ENCODE measurements at regions not wholly inside any gene's neighbourhood (a gene's known extent, or its start where the extent isn't known, plus 50 kb on each side); places are given as distances from the start of the nearest gene placed in this dataset.

DNA sequence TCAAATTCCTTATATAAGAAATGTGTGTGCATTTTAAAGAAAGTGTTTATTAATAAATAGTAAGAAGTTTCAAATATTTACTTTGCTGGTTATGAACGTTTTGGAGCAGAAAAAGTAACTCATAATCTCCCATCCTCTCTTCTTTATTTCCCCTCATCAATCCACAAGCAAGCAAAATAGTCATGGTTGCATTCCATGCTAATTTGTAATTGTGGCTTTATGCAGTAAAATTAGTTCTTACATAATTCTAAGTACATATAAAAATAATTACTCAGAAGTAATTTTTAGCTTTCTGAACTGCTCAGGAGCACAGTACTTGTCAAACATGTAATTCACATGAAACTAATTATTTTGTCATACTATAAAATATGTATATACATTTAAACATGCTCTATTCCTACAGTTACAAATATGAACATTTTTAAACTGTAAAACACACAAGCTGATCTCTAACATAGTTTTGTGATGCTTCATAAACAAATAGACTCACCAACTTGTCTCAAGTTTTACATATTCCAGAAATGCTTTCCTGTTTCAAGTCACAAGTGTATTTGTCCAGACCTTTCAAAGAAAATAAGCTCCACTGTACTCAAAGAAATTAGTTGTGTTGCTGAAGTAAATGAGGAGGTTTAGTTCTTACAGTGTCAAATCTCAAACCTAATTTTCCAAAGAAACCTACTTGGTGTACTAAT is 218.9 kb downstream of the PABPC4L start:
- Mint-ChIP-seq H3K27me3 (ENCODE audit: low read depth) (no peaks in the 10 kb centered on the region), H3K4me3 (no peak overlapping the region)
- no peak for ATAC-seq

GRCh38 chr4:133981327-133981726 is 220.3 kb downstream of the PABPC4L start:
- Mint-ChIP-seq H3K9me3 (peaks cover 11% of the 10 kb centered on the region), H3K4me3 (no peak overlapping the region), H3K36me3 (ENCODE audit: insufficient read depth) (no peaks in the 10 kb centered on the region), H3K4me1 (ENCODE audit: low read depth) (no peaks in the 10 kb centered on the region), H3K27me3 (ENCODE audit: low read depth) (no peaks in the 10 kb centered on the region)
- no peak for ATAC-seq
- DNase-seq: no peak

More for the DNA sequence above, 218.9 kb downstream of the PABPC4L start:
- H3K9me3 Mint-ChIP-seq: peaks cover 3% of the 10 kb centered on the region
- H3K36me3 Mint-ChIP-seq (ENCODE audit: insufficient read depth): no peaks in the 10 kb centered on the region
- no peaks in the 10 kb centered on the region for H3K4me1 Mint-ChIP-seq (ENCODE audit: low read depth)
- no peak for DNase-seq

GRCh38 chr4:133972586-133972985 is 229.0 kb downstream of the PABPC4L start:
- no peaks in the 10 kb centered on the region for H3K27me3 Mint-ChIP-seq (ENCODE audit: low read depth)
- no peaks in the 10 kb centered on the region for H3K4me1 Mint-ChIP-seq (ENCODE audit: low read depth)
- H3K36me3 Mint-ChIP-seq (ENCODE audit: insufficient read depth): no peaks in the 10 kb centered on the region
- DNase-seq (no peak), ATAC-seq (no peak)
- H3K4me3 Mint-ChIP-seq: no peak overlapping the region
- peaks cover 17% of the 10 kb centered on the region for H3K9me3 Mint-ChIP-seq

GRCh38 chr4:133969202-133969848 is 232.3 kb downstream of the PABPC4L start:
- H3K4me1 Mint-ChIP-seq (ENCODE audit: low read depth): no peaks in the 10 kb centered on the region
- peaks cover 28% of the 10 kb centered on the region for H3K9me3 Mint-ChIP-seq
- no peaks in the 10 kb centered on the region for H3K27me3 Mint-ChIP-seq (ENCODE audit: low read depth)
- H3K36me3 Mint-ChIP-seq (ENCODE audit: insufficient read depth): no peaks in the 10 kb centered on the region
- no peak for ATAC-seq
- no peak overlapping the region for H3K4me3 Mint-ChIP-seq
- DNase-seq: no peak

DNA sequence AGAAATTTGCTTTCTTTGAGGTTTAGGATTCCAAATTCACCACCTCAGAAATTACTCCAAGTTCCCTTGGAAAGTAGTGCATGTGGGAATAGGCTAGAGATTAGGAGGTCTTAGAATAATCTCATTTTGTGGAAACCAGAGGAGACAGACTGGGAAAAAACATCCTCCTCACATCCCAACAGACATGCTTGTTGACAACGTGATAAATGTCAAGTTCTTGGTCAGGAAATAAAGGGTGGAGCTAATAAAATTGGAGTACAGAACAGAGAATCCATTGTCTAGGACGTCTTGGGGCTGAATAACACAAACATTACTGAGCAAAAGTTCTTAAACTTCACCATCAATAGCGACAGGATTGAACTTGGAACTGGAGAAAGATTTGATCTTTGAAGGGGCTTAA is 233.4 kb downstream of the PABPC4L start:
- H3K27me3 Mint-ChIP-seq (ENCODE audit: low read depth): no peaks in the 10 kb centered on the region
- peaks cover 36% of the 10 kb centered on the region for H3K9me3 Mint-ChIP-seq
- no peaks in the 10 kb centered on the region for H3K36me3 Mint-ChIP-seq (ENCODE audit: insufficient read depth)
- no peak for DNase-seq
- no peak for ATAC-seq
- H3K4me1 Mint-ChIP-seq (ENCODE audit: low read depth): no peaks in the 10 kb centered on the region
- no peak overlapping the region for H3K4me3 Mint-ChIP-seq

DNA sequence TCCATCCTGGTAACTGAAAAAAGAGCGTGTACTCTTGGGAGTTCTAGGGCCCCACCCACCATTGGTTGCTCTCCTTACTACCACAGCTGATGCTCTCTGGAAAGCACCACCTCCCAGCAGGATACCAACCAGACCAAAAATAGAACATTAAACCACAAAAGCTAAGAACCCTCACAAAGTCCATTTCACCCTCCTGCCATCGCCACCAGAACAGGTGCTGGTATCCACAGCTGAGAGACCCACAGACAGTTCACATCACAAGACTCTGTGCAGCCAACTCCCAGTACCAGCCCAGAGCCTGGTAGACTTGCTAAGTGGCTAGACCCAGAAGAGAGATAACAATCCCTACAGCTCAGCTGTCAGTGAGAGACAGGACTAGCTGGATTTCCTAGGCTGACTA is 240.6 kb downstream of the PABPC4L start:
- Mint-ChIP-seq H3K4me3 (no peak overlapping the region), H3K4me1 (ENCODE audit: low read depth) (no peaks in the 10 kb centered on the region), H3K27me3 (ENCODE audit: low read depth) (no peaks in the 10 kb centered on the region), H3K9me3 (peaks cover 60% of the 10 kb centered on the region), H3K36me3 (ENCODE audit: insufficient read depth) (no peaks in the 10 kb centered on the region)
- DNase-seq (no peak), ATAC-seq (no peak)

DNA sequence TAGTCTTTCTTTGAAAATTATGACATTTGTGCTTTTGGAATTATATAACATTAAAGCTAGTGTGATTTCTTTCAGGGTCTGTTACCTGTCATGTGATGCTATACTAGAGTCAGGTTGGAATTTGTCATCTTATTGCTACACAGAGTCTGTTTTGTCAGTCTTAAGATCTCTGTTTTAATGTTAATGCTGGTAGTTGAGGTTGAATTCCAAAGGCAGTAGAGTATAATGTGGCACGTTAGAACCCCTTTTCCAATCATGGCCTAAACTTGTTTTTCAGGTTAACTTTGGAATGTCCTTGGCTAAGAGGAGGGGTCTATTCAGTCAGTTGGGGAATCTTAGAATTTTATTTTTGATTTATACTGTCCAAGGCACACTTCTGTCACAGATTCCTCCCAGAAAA is 258.5 kb downstream of the PABPC4L start:
- peaks cover 5% of the 10 kb centered on the region for H3K9me3 Mint-ChIP-seq
- no peak for DNase-seq
- no peaks in the 10 kb centered on the region for H3K36me3 Mint-ChIP-seq (ENCODE audit: insufficient read depth)
- H3K4me3 Mint-ChIP-seq: no peak overlapping the region
- no peak for ATAC-seq
- no peaks in the 10 kb centered on the region for H3K27me3 Mint-ChIP-seq (ENCODE audit: low read depth)
- no peaks in the 10 kb centered on the region for H3K4me1 Mint-ChIP-seq (ENCODE audit: low read depth)

DNA sequence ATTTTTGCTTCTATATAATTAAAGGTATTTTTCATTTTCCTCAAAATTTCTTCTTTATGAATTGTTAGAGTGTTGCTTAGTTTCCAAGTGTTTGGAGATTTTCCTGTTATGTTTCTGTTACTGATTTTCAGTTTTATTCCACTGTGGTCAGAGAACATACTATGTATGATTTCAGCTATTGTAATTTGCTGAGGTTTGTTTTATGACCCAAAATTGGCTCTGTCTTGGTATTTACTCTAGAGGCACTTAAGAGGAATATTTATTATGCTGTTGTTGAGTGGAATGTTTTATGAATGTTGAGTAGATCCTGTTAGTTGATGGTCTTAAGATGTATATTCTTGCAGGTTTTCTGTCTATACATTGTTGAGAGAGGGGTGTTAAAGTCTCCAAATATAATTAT is 263.5 kb downstream of the PABPC4L start:
- no peaks in the 10 kb centered on the region for H3K4me1 Mint-ChIP-seq (ENCODE audit: low read depth)
- no peaks in the 10 kb centered on the region for H3K36me3 Mint-ChIP-seq (ENCODE audit: insufficient read depth)
- no peak for DNase-seq
- H3K4me3 Mint-ChIP-seq: no peak overlapping the region
- H3K9me3 Mint-ChIP-seq: peaks cover 5% of the 10 kb centered on the region
- ATAC-seq: no peak
- no peaks in the 10 kb centered on the region for H3K27me3 Mint-ChIP-seq (ENCODE audit: low read depth)

GRCh38 chr4:133929531-133930239 is 271.9 kb downstream of the PABPC4L start:
- Mint-ChIP-seq H3K9me3 (peaks cover 11% of the 10 kb centered on the region), H3K36me3 (ENCODE audit: insufficient read depth) (no peaks in the 10 kb centered on the region), H3K4me1 (ENCODE audit: low read depth) (no peaks in the 10 kb centered on the region), H3K4me3 (no peak overlapping the region), H3K27me3 (ENCODE audit: low read depth) (no peaks in the 10 kb centered on the region)
- DNase-seq (no peak), ATAC-seq (no peak)

DNA sequence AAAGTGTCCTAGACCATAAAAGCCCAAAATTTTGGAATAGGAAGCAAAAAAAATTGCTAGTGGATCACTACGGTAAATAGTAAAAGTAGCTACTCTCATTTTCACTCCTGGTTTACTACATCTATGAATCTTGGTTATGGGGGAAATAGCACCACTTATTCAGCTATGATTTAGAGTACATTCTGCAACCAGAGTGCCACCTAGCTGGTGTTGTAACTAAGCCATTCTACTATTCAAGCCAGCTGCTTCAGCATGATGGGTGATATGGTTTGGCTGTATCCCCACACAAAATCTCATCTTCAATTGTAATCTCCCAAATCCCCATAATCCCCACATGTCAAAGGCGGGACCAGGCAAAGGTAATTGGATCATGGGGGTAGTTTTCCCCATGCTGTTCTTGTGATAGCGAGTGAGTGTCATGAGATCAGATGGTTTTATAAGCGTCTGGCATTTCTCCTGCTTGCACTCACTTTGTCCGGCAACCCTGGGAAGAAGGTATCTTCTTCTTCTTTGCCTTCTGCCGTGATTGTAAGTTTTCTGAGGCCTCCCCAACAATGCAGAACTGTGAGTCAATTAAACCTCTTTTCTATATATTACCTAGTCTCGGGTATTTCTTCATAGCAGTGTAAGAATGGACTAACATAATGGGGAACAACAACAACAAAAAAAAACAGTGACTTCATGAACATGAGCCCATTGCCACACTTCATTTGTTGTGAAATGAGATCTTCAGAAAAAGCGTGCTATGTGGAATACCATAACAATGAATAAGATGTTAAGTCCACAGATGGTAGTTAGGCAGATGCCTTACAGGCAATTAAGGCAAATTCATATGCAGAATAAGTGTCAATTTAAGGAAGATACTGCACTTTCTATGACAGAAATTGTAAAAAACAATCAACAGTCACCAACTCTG is 280.1 kb downstream of the PABPC4L start:
- no peak overlapping the region for H3K4me3 Mint-ChIP-seq
- H3K4me1 Mint-ChIP-seq (ENCODE audit: low read depth): no peaks in the 10 kb centered on the region
- ATAC-seq (no peak), DNase-seq (no peak)
- no peaks in the 10 kb centered on the region for H3K36me3 Mint-ChIP-seq (ENCODE audit: insufficient read depth)
- H3K27me3 Mint-ChIP-seq (ENCODE audit: low read depth): no peaks in the 10 kb centered on the region
- peaks cover 4% of the 10 kb centered on the region for H3K9me3 Mint-ChIP-seq

DNA sequence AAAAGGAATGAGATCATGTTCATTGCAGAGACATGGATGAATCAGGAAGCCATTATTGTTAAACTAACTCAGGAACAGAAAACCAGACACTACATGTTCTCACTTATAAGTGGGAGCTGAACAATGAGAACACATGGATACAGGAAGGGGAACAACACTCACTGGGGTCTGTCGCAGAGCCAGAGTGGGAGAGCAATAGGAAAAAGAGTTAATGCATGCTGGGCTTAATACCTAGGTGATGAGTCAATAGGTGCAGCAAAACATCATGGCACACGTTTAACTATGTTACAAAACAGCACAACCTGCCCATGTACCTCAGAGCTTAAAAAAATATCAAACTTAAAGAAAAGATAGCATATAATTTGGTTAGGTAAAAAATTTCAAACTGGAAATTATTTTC is 281.4 kb downstream of the PABPC4L start:
- no peak for ATAC-seq
- no peaks in the 10 kb centered on the region for H3K36me3 Mint-ChIP-seq (ENCODE audit: insufficient read depth)
- no peaks in the 10 kb centered on the region for H3K27me3 Mint-ChIP-seq (ENCODE audit: low read depth)
- no peak overlapping the region for H3K4me3 Mint-ChIP-seq
- H3K9me3 Mint-ChIP-seq: peaks cover 8% of the 10 kb centered on the region
- DNase-seq: no peak
- no peaks in the 10 kb centered on the region for H3K4me1 Mint-ChIP-seq (ENCODE audit: low read depth)

DNA sequence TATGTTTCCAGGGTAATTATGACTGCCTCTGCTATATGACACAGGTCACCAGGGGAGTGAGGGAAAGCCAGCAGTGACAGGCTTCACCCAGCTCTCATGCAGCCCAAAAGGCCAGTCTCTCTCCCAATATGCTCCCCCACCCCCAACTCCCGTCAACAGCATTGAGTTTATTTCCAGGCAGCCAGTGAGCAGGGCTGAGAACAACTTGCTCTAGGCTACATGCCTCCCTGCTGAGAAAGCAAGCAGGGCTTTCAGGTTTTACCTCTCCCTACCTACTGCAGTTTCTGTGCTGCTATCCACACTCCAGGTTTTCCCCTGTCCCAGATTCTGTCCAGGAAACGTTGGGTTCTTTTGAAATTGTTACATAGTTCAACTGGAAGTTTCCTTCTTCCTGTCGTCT is 291.4 kb downstream of the PABPC4L start:
- ATAC-seq (no peak), DNase-seq (no peak)
- Mint-ChIP-seq H3K4me1 (ENCODE audit: low read depth) (no peaks in the 10 kb centered on the region), H3K27me3 (ENCODE audit: low read depth) (no peaks in the 10 kb centered on the region), H3K36me3 (ENCODE audit: insufficient read depth) (no peaks in the 10 kb centered on the region), H3K9me3 (peaks cover 16% of the 10 kb centered on the region), H3K4me3 (no peak overlapping the region)

GRCh38 chr4:133903029-133903428 is 298.6 kb downstream of the PABPC4L start:
- H3K9me3 Mint-ChIP-seq: peaks cover 9% of the 10 kb centered on the region
- ATAC-seq (no peak), DNase-seq (no peak)
- no peaks in the 10 kb centered on the region for H3K36me3 Mint-ChIP-seq (ENCODE audit: insufficient read depth)
- no peaks in the 10 kb centered on the region for H3K4me1 Mint-ChIP-seq (ENCODE audit: low read depth)
- H3K27me3 Mint-ChIP-seq (ENCODE audit: low read depth): no peaks in the 10 kb centered on the region
- H3K4me3 Mint-ChIP-seq: no peak overlapping the region

DNA sequence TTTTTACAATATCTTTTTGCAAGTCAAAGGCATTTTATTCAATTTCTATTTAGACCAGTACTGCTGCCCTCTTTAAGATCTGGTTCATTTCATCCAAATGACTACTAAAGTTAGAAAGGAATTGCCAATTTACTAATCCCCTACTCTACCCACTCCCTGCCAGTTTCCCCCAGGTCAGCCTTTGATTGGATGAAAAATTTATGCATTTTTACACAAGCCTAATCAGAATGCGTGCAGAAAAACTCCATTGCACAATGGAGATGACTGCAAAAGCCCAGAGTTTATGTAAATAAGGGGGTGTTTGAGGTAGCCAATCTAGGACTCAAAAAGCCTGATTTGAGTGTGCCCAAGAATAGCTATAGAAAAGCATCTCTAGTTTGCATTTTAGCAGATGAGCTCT is 310.6 kb downstream of the PABPC4L start:
- Mint-ChIP-seq H3K9me3 (peaks cover 13% of the 10 kb centered on the region), H3K4me3 (no peak overlapping the region), H3K27me3 (ENCODE audit: low read depth) (no peaks in the 10 kb centered on the region), H3K36me3 (ENCODE audit: insufficient read depth) (no peaks in the 10 kb centered on the region), H3K4me1 (ENCODE audit: low read depth) (no peaks in the 10 kb centered on the region)
- ATAC-seq (no peak), DNase-seq (no peak)

Measured in activated T-cell treated with anti-CD3 and anti-CD28 coated beads, Interleukin-2, amount 50 U/mL, for 4 hours (primary cell).